Pulmonary artery endothelial cell (primary cell): ENCODE measurements at regions not wholly inside any gene's neighbourhood (a gene's known extent, or its start where the extent isn't known, plus 50 kb on each side); places are given as distances from the start of the nearest gene placed in this dataset.
"Not testable (repeated sequence)": the region's sequence is repeated elsewhere in the genome, so short reads cannot be mapped to it uniquely, and the experiment has no call there.

Experiments
- DNase-seq: peaks from one replicate; pipeline ENCODE4 v3.0.0-alpha.2; 2011; ENCODE audit warnings: low read depth, low spot score

DNA sequence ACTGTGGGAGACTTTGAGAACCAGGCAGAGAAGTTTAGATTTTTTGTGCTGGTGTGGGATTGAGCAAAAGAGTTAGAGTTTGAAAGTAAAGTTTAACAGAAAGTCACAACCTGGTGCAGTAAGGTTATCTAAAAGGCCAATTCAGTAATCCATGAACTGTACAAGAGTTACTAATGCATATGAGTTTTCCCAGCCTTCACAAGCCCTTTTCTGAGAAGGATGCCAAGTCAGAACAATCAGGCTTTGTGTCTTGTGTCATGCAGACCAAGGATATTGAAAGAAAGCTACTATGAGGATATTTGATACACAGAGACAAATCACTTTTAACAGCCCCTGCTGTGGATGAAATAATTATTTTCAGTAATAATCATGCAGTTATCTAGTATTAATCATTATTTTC is 68.8 kb upstream of the MYO3A start:
- DNase-seq, result no peak

DNA sequence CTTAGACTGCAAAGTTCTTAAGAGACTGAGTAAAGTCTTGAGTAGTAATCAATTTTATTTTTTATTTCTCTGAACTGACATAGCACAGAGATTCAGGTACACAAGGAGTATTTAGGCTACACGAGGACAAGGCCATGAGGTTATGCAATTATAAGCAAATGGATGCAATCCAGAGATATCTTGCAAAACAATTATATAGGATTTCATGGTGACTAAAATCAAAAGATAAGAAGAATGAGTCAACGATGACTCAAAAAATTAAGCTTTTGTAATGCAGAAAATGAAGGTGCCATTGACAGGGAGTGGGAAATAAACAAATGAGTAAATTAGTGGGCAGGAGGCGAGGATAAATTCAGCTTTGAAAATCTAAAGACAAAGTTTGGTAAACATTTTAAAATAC is 66.7 kb upstream of the MYO3A start:
- no peak for DNase-seq

- DNase-seq, result no peak
Measured at GRCh38 chr10:25869067-25869591, 64.9 kb upstream of the MYO3A start.

DNA sequence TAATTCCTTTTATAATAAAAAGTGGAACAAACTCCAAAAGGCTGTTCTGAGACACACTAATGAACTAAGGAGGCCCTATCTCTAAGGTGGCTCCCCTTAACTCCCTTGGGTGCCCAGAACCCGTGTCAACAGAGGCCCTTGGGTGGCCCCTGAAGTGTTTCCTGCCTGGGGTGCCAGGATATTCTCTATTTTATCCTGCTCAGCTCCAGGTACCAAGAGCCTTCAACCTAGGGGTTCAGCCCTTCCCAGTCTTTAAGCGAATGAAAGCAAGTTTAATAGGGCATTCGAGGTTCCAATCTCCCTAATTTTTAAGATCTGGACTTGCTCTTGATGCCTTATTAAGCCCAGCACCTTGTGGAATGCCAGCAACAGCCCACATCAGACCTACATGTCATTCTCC is 64.4 kb upstream of the MYO3A start:
- no peak for DNase-seq

DNA sequence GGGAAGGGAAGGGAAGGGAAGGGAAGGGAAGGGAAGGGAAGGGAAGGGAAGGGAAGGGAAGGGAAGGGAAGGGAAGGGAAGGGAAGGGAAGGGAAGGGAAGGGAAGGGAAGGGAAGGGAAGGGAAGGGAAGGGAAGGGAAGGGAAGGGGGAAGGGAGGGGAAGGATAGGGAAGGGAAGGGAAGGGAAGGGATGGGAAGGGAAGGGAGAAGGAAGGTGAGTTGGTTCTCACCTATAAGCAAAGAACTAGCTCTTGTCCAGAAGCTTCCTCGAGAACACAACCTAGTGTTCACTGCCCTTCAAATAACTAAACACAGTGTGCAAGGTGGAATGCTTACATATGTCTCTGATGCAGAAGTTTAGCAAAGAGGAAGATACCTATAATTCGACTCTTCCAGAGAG is 59.6 kb upstream of the MYO3A start:
- not testable (repeated sequence) for DNase-seq

GRCh38 chr10:25875556-25876165 is 58.4 kb upstream of the MYO3A start:
- peak; percentile 8 for DNase-seq

- DNase-seq, result no peak
Measured at GRCh38 chr10:25877296-25877695, 56.7 kb upstream of the MYO3A start.
